K562 (cell line): ENCODE measurements at regions not wholly inside any gene's neighbourhood (a gene's known extent, or its start where the extent isn't known, plus 50 kb on each side); places are given as distances from the start of the nearest gene placed in this dataset.

Source experiments
- E2F3 ChIP-seq: fragments of 250-450 bp; sonication (Bioruptor Pico); IDR thresholded peaks from 2 replicates; pipeline ENCODE4 v1.4.0; 2020; ENCODE audit warnings: mild to moderate bottlenecking
- ETV5 ChIP-seq: sonication (generic); formaldehyde crosslinking; IDR thresholded peaks from 2 replicates; pipeline ENCODE4 v1.4.0; 2020; ENCODE audit warnings: low read depth, mild to moderate bottlenecking, missing genetic modification reagents
- FOXA3 ChIP-seq, 2 experiments: fragments of 450-650 bp in 1 of 2; sonication (generic) in 1 of 2; formaldehyde crosslinking; IDR thresholded peaks in 1 of 2; conservative IDR thresholded peaks in 1 of 2; 2 replicates each; pipeline versions ENCODE4 v1.4.0 to v1.8.0; 2020 to 2022; ENCODE audit warnings: mild to moderate bottlenecking in 2 of 2, missing genetic modification reagents in 1 of 2
- JUND ChIP-seq, 2 experiments: IDR thresholded peaks; 2 replicates in 1 of 2; 3 replicates in 1 of 2; pipeline ENCODE4 v1.6.1; 2011; ENCODE audit warnings: borderline replicate concordance in 2 of 2, low read depth in 2 of 2, low read length in 2 of 2, improper control_type of control experiment in 1 of 2, missing biosample characterization in 1 of 2, missing genetic modification characterization in 1 of 2, missing genetic modification reagents in 1 of 2
- RBM14 ChIP-seq: fragments of 200-400 bp; formaldehyde crosslinking; IDR thresholded peaks from 2 replicates; pipeline ENCODE4 v1.6.1; 2018; ENCODE audit warnings: low read depth, mild to moderate bottlenecking, low read length, moderate library complexity, borderline replicate concordance; ENCODE audit not compliant: insufficient read depth
- STAT5A ChIP-seq: IDR thresholded peaks from 2 replicates; pipeline ENCODE4 v1.6.1; 2012; ENCODE audit warnings: low read length, inconsistent platforms, borderline replicate concordance
- ZNF407 ChIP-seq: fragments of 450-650 bp; IDR thresholded peaks from 2 replicates; pipeline ENCODE4 v1.6.1; 2016; ENCODE audit warnings: low read depth
- TF ChIP-seq, protein P1 (sequence below): fragments of 450-650 bp; IDR thresholded peaks from 2 replicates; pipeline ENCODE4 v1.7.0; 2016; ENCODE audit warnings: borderline replicate concordance

- TF ChIP-seq ZNF407 (no peak), ETV5 (CRISPR knock-in tag) (no peak), FOXA3 (CRISPR knock-in tag; conservative IDR thresholded peaks at IDR 0.05 in 1 of 2, IDR thresholded peaks at IDR 0.05 in 1 of 2) (no peak), JUND (IDR thresholded peaks at IDR 0.05; ENCODE audit: borderline replicate concordance, low read depth, low read length) (no peak), JUND (tag; IDR thresholded peaks at IDR 0.05; ENCODE audit: borderline replicate concordance, low read depth, low read length) (no peak), RBM14 (no peak), E2F3 (no peak), STAT5A (no peak)
- TF ChIP-seq, protein P1, sequence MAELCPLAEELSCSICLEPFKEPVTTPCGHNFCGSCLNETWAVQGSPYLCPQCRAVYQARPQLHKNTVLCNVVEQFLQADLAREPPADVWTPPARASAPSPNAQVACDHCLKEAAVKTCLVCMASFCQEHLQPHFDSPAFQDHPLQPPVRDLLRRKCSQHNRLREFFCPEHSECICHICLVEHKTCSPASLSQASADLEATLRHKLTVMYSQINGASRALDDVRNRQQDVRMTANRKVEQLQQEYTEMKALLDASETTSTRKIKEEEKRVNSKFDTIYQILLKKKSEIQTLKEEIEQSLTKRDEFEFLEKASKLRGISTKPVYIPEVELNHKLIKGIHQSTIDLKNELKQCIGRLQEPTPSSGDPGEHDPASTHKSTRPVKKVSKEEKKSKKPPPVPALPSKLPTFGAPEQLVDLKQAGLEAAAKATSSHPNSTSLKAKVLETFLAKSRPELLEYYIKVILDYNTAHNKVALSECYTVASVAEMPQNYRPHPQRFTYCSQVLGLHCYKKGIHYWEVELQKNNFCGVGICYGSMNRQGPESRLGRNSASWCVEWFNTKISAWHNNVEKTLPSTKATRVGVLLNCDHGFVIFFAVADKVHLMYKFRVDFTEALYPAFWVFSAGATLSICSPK, result no peak
- TF ChIP-seq, all 486 proteins: peak for 0
Observed at GRCh38 chr2:217521820-217522219, 481.0 kb downstream of the TNS1 start (continued).
